Colon (tissue), 2 donors: ENCODE measurements at regions not wholly inside any gene's neighbourhood (a gene's known extent, or its start where the extent isn't known, plus 50 kb on each side); places are given as distances from the start of the nearest gene placed in this dataset.
"Not testable (repeated sequence)": the region's sequence is repeated elsewhere in the genome, so short reads cannot be mapped to it uniquely, and the experiment has no call there.

Experiments
- FAIRE-seq: peaks from 2 replicates; lab custom pipeline; 2012; peaks lifted over from hg19 to GRCh38; lab: Jason Lieb, UNC
- donor health status: control.
- donor health status: control.

DNA sequence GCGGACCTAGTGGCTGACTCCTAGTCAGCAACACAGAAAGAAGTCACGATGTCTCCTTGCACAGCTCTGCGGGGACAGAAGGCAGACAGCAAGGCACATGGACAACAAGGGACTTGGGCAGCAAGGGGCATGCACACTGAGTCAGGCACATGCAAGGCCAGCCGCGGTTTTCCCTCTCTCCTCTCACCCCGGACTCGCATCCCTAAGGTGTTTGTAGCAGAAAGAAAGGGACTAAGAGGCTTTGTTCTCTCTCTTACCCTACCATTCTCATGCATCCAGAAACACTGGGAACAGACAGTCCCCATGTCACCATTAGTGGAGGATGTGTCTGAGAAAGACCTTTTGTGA lies 193.3 kb upstream of the PHF14 start:
- FAIRE-seq: no peak

DNA sequence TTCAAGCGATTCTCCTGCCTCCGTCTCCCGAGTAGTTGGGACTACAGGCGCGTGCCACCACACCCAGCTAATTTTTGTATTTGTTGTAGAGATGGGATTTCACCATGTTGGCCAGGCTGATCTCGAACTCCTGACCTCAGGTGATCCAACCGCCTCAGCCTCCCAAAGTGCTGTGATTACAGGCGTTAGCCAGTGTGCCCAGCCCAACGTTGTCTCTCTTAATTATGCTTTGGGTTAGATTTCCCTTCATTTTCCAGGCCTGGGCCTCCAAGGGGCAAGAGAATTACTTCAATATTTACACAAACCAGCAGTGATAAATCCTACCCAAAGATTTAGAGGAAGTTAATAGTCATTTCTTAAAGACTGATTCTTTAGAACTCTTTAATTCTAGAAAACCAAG lies 186.7 kb upstream of the PHF14 start:
- not testable (repeated sequence) for FAIRE-seq

DNA sequence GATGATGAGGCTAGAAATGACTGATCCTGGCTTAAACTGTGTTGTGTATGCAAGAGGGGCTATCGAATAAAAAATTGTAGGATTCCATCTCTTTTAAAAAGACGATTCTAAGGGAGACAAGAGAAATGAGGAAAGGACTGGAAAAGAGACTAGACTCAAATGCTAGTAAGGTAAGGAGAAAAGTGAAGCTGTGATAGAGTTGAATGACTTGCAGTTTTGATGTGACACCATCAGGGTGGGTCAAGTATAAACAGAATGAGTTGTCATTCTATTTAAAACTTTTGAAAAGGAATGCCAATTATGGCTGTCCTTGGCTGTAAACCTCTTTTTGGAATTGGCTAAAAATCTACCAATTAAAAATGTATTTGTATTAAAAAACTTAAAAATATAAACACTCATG lies 184.5 kb upstream of the PHF14 start:
- no peak for FAIRE-seq

GRCh38 chr7:10790910-10791309 lies 182.8 kb upstream of the PHF14 start:
- no peak for FAIRE-seq

GRCh38 chr7:10793995-10794775 lies 179.5 kb upstream of the PHF14 start:
- FAIRE-seq: no peak

DNA sequence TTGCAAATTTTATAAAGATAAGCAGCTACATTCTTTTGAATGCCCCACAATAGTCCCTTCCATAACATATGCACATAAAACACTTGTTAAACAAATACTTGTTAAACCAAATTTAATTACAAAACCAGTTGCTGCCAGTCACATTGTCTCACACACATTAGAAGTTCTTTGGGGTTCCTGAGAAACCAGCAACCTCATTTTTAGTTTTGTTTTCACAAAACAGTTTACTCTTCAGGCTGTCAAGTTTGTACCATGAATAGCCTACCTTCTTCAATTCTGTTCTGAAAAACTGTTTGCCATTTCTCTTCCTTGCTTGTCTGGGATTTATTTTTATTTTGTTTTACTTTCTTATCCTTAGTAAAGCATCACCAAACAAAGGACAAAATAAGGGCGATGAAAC lies 176.5 kb upstream of the PHF14 start:
- FAIRE-seq: no peak

DNA sequence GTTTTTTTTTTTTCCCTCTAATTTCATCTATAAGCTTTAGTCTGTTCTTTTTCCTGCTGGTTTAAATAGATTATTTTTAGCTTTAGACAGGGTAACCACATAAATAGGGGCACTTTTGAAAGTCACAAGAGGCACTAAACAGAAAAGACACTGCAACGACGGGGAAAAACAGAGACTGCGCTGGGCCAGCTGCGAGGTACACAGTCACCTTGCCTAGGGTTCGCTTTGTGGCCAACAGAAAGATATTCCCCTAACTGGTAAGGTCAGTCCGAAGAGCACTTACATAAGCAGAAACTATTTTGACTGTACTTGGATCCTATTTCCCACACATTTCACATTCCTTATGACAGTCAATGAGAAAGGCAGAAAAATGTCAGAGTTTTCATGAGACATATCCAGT lies 175.6 kb upstream of the PHF14 start:
- FAIRE-seq: no peak

DNA sequence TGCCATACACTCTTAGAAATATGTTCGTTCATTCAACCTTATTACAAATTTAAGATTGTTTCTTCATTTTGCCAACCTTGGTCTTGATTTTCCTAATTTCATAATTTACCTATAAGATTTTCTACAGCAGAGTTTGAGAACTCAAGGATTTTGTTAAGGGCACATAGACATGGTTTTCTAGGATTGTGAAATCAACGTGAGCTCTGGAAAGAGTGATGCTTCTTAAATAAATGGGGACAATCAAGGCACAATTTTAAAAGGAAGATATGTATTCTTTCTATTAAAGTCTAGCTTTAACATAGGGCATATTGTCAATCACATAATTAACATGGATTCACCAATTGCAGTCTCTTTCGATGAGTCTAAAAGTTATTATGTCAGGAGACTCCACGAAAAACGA lies 174.2 kb upstream of the PHF14 start:
- no peak for FAIRE-seq

DNA sequence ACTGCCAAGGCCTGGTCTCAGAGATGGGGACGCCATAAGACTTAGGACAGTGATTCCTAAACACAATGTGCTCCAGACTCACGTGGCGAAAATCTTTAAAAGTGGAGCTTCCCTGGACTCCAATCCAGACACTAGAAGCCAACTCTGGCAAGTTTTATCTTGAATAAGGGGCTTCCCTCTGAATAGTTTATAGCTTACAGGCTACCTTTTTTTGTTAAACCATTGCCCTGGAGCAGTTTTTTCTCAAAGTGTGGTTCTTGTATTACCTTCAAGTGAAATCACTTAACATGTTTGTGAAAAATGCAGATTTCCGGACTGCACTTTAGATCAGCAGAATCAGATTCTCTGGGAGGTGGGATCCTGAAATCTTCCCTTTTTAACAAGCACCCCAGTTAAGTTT lies 171.7 kb upstream of the PHF14 start:
- no peak for FAIRE-seq

DNA sequence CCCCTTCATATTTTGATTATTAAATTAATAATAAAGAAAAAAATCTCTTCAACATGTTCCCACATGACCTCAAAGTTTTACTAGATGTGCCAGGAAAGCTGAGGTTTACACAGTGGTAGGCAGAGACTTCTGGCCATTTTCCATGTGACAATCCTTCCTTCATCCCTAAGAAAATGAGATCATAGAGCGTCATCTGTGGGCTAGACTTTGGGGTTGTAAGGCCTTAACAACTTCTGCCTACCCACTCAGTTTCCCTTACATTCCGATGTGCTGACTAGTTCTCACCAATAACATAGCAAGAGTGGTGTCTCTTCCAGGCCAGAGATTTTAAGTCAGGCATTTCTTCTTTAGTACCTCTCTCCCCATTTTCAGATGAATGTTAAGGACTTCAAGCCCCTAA lies 171.1 kb upstream of the PHF14 start:
- FAIRE-seq: no peak

DNA sequence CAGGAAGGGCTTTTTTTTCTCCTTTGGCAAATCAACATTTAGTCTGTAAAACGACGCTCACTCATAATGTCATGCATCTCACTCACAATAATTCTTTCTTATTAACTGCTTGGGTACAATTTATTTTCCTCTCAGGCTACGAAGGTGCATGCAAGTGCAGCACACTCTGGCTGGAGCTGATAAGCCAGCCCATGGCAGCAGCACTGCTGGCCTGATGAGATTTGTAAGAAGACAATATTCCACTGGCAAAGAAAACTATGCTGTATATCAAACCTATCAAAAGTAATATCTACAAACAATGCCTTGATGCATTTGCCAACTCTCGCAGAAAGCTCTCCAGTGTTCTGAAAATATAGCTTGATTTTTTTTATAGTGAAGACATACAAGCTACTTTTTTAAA lies 170.0 kb upstream of the PHF14 start:
- FAIRE-seq: no peak

- FAIRE-seq: no peak
Observed at GRCh38 chr7:10804770-10805169, 168.9 kb upstream of the PHF14 start.

DNA sequence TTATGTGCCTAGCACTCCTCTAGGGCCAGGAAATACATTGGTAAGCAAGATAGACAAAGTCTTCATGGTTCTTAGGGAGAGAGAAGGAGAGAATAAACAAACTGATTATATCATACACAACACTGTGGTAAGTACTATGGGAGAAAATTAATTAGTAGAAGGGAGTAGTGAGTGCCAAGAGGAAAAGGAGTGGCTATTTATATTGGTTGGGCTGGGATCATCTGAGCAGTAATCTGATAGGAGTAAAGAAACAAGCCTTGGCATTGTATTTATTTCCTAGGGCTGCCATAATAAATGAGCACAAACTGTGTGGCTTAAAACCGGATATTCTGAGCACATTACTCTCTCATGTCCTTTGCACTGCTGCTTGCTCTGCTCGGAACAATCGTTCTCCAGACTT lies 158.1 kb upstream of the PHF14 start:
- FAIRE-seq: no peak

- no peak for FAIRE-seq
Observed at GRCh38 chr7:10821156-10821555, 152.5 kb upstream of the PHF14 start.

DNA sequence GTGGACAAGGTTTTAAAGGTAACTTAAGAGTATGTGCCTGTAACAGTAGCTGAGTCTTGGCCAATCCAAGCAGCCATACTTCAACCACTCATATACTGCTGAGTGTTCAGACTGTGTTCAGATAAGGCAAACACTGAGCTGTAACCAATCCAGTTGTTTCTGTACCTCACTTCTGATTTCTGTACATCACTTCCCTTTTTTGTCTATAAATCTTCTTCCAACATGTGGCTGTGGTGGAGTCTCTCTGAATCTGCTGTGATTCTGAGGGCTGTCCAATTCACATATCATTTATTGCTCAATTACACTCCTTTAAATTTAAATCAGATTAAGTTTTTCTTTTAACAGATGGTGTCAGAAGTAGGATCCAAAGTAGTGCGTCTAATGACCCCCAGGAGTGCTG lies 149.5 kb upstream of the PHF14 start:
- no peak for FAIRE-seq

DNA sequence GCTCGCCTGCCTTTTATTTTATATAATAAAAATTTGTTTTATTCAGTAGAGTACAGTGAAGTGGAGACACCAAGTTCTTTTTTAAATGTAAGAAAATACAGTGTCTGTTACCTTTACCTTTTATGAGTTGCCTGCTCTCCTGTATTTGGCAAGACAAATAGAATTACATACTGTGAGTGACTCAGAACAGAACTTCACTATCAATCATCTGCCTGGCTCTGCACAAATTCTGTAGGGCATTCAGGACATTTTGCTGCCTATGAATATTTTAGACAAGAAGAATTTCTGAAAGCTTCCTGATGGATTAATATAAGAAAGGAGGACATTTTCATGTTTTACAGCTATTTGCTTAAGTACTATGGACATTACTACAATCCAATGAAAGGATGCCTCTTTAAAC lies 135.4 kb upstream of the PHF14 start:
- FAIRE-seq: no peak

DNA sequence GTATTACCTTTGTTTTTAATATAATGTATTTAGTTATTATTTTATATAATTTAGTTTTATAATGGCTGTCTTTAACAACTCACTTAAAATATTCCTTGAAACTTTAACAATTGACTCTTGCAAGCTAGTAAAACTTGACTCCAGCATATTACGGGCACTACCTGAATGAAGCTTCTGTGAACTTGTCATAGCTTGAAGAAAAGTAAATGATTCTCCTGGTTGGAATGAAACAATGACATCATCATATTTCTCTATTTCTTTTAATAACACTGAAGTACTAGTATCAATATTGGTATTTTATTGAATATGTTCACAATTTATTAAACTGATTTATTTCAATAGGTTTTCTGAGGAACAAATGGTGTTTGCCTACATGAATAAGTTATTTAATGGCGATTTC lies 128.4 kb upstream of the PHF14 start:
- FAIRE-seq: no peak

- no peak for FAIRE-seq
Observed at GRCh38 chr7:10855583-10855982, 118.1 kb upstream of the PHF14 start.

GRCh38 chr7:10860516-10860915 lies 113.2 kb upstream of the PHF14 start:
- FAIRE-seq: no peak

DNA sequence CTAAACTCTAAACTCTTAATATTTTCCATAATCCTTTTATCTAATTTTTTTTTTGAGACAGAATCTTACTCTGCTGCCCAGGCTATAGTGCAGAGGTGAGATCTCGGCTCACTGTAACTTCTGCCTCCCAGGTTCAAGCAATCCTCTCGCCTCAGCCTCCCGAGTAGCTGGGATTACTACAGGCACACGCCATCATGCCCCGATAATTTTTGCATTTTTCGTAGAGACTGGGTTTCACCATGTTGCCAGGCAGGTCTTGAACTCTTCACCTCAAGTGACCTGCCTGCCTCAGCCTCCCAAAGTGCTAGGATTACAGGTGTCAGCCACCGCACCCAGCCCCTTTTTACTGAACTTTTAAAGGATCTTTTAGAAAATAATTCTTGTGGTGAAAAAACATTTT lies 110.2 kb upstream of the PHF14 start:
- no peak for FAIRE-seq

GRCh38 chr7:10874666-10875065 lies 99.0 kb upstream of the PHF14 start:
- FAIRE-seq: no peak

DNA sequence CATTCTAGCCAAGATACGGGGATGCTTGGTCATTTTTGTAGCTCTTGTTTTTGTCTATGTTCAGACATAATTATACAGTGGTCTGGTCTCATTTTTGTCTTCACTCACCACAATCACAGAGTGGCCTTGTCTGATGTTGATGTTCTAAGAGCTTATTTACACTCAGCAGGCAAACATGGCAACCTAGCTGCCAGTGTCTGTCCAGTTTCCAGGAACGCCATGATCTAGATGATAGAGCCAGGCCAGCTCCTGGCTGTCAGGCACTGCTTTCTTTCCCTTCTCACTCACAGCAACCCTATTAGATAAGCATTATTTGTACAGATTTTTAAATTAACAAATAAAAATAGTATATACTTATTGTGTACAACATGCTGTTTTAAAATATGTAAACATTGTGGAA lies 98.6 kb upstream of the PHF14 start:
- no peak for FAIRE-seq

GRCh38 chr7:10888861-10889260 lies 84.8 kb upstream of the PHF14 start:
- no peak for FAIRE-seq

DNA sequence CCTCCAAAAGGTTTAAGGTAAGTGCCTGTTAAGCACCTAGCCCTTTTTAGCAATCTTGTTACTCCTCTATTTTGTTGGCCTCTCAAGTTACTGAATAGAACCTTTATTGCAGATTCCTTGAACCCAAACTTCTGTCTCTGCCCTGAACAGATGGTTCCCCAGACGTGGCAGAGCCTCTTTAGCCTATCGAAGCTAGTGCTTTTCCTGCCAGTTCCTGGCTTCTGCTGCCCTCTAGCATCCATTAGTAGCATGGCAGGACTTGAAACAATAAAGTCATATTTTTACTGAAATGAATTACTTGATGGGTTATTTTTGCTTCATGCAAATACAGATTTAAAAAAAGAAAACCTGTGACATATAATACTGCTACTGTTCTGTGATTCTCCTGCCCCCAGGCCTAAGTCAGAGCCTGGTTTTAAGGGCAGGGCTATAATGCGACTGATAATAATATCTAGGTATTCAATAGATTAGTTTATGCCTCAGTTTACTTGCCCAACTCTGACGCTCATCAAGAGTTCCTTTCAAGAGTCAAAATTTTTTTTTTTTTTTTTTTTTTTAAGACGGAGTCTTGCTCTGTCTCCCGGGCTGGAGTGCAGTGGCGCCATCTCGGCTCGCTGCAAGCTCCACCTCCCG lies 84.3 kb upstream of the PHF14 start:
- FAIRE-seq: no peak
